ENCODE measurements at regions not wholly inside any gene's neighbourhood (a gene's known extent, or its start where the extent isn't known, plus 50 kb on each side); places are given as distances from the start of the nearest gene placed in this dataset.
A peak's percentile ranks its signal among the peaks of the same experiment; 100 is the strongest.

GRCh38 chr20:56964901-56965300 is 301.5 kb downstream of the BMP7 start:
- Histone ChIP-seq H3K27ac (no peak overlapping the region), H3K27me3 (no peaks in the 10 kb centered on the region), H3K36me3 (no peaks in the 10 kb centered on the region), H3K9me3 (no peaks in the 10 kb centered on the region), H3K4me1 (no peaks in the 10 kb centered on the region), H3K4me3 (no peak overlapping the region)
- no peak for DNase-seq (ENCODE audit: low spot score)
- TF ChIP-seq CTCF (IDR thresholded peaks at IDR 0.05) = no peak

- no peak for TF ChIP-seq CTCF (IDR thresholded peaks at IDR 0.05)
- H3K27ac ChIP-seq = no peak overlapping the region
- H3K27me3 ChIP-seq = no peaks in the 10 kb centered on the region
Observed at GRCh38 chr20:56967916-56968315, 298.5 kb downstream of the BMP7 start.

GRCh38 chr20:56968376-56969048 is 297.9 kb downstream of the BMP7 start:
- no peak for TF ChIP-seq CTCF (IDR thresholded peaks at IDR 0.05)
- Histone ChIP-seq H3K9me3 (no peaks in the 10 kb centered on the region), H3K4me1 (no peaks in the 10 kb centered on the region), H3K36me3 (no peaks in the 10 kb centered on the region), H3K27ac (no peak overlapping the region), H3K27me3 (no peaks in the 10 kb centered on the region), H3K4me3 (no peak overlapping the region)
- DNase-seq (ENCODE audit: low spot score) = no peak

More at GRCh38 chr20:56967916-56968315, 298.5 kb downstream of the BMP7 start:
- H3K4me3 ChIP-seq = no peak overlapping the region
- H3K4me1 ChIP-seq = no peaks in the 10 kb centered on the region
- no peaks in the 10 kb centered on the region for H3K36me3 ChIP-seq
- no peaks in the 10 kb centered on the region for H3K9me3 ChIP-seq
- DNase-seq (ENCODE audit: low spot score) = no peak

- H3K36me3 ChIP-seq = no peaks in the 10 kb centered on the region
- no peaks in the 10 kb centered on the region for H3K9me3 ChIP-seq
- H3K27me3 ChIP-seq = no peaks in the 10 kb centered on the region
- no peak for DNase-seq (ENCODE audit: low spot score)
- no peak overlapping the region for H3K4me3 ChIP-seq
- TF ChIP-seq CTCF (IDR thresholded peaks at IDR 0.05) = peak in 1 of 2 donors; percentile 34
- no peak overlapping the region for H3K27ac ChIP-seq
- no peaks in the 10 kb centered on the region for H3K4me1 ChIP-seq
Observed at GRCh38 chr20:56974499-56975250, 291.8 kb downstream of the BMP7 start.

- Histone ChIP-seq H3K4me1 (no peaks in the 10 kb centered on the region), H3K9me3 (no peaks in the 10 kb centered on the region), H3K36me3 (no peaks in the 10 kb centered on the region), H3K27ac (no peak overlapping the region), H3K27me3 (no peaks in the 10 kb centered on the region), H3K4me3 (no peak overlapping the region)
- no peak for DNase-seq (ENCODE audit: low spot score)
- no peak for TF ChIP-seq CTCF (IDR thresholded peaks at IDR 0.05)
Observed at GRCh38 chr20:56975838-56976237, 290.6 kb downstream of the BMP7 start.
